ENCODE measurements at regions not wholly inside any gene's neighbourhood (a gene's known extent, or its start where the extent isn't known, plus 50 kb on each side); places are given as distances from the start of the nearest gene placed in this dataset.

DNA sequence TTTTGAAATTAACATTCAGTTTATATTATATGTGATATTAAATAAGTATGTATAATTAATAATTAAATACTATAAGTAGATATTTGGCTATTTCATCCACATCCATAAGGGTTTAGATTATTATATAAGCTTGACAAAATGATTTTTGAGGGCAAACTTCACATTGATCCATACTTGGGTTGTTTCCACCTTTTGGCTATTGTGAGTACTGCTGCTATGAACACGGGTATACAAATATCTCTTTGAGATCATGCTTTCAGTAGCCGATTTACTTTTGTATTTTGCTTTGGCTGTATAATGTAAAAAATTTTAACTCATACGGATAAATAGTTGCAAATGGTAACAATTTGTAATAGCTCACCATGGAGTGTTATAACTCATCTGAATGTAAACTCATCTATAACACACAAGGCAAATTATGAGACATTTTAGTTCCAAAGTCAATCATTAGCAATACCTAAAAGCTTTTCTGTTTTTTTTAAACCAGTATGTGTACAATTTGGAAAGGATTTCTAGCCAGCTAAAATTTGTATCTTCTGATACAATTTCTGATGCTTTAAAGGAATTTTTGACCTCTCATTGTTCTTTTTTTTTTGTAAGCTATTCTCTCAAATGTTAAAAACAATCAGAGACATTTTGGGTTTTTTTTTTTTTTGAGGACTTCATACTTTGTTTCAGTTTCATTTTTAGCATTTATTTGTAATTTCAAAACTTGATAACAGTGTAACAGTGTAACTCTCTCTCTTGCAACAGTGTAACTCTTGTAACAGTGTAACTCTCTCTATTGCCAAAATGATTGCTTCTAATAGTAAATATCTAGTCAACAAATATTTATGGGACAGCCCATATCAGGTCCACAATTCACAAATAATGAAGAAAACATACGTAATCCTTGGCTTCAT, 51.8 kb upstream of the ARX start:
- no peaks in the 10 kb centered on the region for H3K36me3 ChIP-seq (replicated peaks in 1 of 2; ENCODE audit: control insufficient read depth in 1 of 2, insufficient read depth in 2 of 2, low read length in 2 of 2)
- no peaks in the 10 kb centered on the region for H3K36me3 Mint-ChIP-seq
- H3K27ac Mint-ChIP-seq, result no peak overlapping the region
- no peaks in the 10 kb centered on the region for H3K79me2 ChIP-seq (ENCODE audit: insufficient read depth, low read length)
- TF ChIP-seq CTCF (IDR thresholded peaks at IDR 0.05), result no peak
- no peaks in the 10 kb centered on the region for H4K20me1 ChIP-seq (ENCODE audit: insufficient read depth, low read length)
- no peak overlapping the region for H3K27ac ChIP-seq (ENCODE audit: low read depth in 1 of 2, low read length in 2 of 2)
- H3K27me3 ChIP-seq (ENCODE audit: control insufficient read depth in 2 of 2, insufficient read depth in 2 of 2, low read length in 2 of 2), result no peaks in the 10 kb centered on the region
- H2AFZ ChIP-seq (ENCODE audit: insufficient read depth, low read depth, low read length, poor library complexity, severe bottlenecking), result no peak overlapping the region
- H3K9me3 ChIP-seq (replicated peaks in 1 of 2; ENCODE audit: control insufficient read depth in 1 of 2, insufficient read depth in 1 of 2, low read length in 2 of 2), result no peaks in the 10 kb centered on the region
- intact Hi-C loops (cut with micrococcal nuclease), result no loop called here
- no CpG with 5 or more reads among the region's 4 CpGs for WGBS (ENCODE audit: insufficient coverage)
- no peak overlapping the region for H3K4me2 ChIP-seq (replicated peaks; ENCODE audit: extremely low read depth, low read length, poor library complexity, severe bottlenecking)
- peaks cover 19% of the 10 kb centered on the region for H3K4me1 Mint-ChIP-seq
- H3K9ac ChIP-seq (ENCODE audit: insufficient read depth, low read length, poor library complexity, severe bottlenecking), result no peak overlapping the region
- no peak for DNase-seq
- H3K4me1 ChIP-seq (ENCODE audit: control insufficient read depth in 1 of 2, insufficient read depth in 2 of 2, low read length in 2 of 2), result no peaks in the 10 kb centered on the region
- H3K9me3 Mint-ChIP-seq, result peaks cover 0 to 5% (median 0%) of the 10 kb centered on the region in 7 donors
- no peak overlapping the region for H3K4me3 Mint-ChIP-seq
- peaks cover 0 to 1% (median 0%) of the 10 kb centered on the region in 3 donors for H3K27me3 Mint-ChIP-seq (ENCODE audit: low read depth in 3 of 3)
- no peak overlapping the region for H3K4me3 ChIP-seq (replicated peaks in 1 of 3; ENCODE audit: low read depth in 2 of 3, low read length in 3 of 3)

GRCh38 chrX:25066131-25066530, 50.4 kb upstream of the ARX start:
- H3K9ac ChIP-seq (ENCODE audit: insufficient read depth, low read length, poor library complexity, severe bottlenecking), result no peak overlapping the region
- no CpG with 5 or more reads among the region's 3 CpGs for WGBS (ENCODE audit: insufficient coverage)
- TF ChIP-seq CTCF (IDR thresholded peaks at IDR 0.05), result no peak

More at GRCh38 chrX:25066131-25066530, 50.4 kb upstream of the ARX start:
- H3K9me3 Mint-ChIP-seq, result peaks cover 0 to 5% (median 0%) of the 10 kb centered on the region in 7 donors
- intact Hi-C loops (cut with micrococcal nuclease), result no loop called here
- peaks cover 0 to 1% (median 0%) of the 10 kb centered on the region in 3 donors for H3K27me3 Mint-ChIP-seq (ENCODE audit: low read depth in 3 of 3)
- DNase-seq, result no peak
- H3K27ac Mint-ChIP-seq, result no peak overlapping the region
- no peaks in the 10 kb centered on the region for H3K36me3 Mint-ChIP-seq
- H3K4me1 Mint-ChIP-seq, result peaks cover 17% of the 10 kb centered on the region
- no peak overlapping the region for H3K27ac ChIP-seq (ENCODE audit: low read depth in 1 of 2, low read length in 2 of 2)
- no peaks in the 10 kb centered on the region for H3K4me1 ChIP-seq (ENCODE audit: control insufficient read depth in 1 of 2, insufficient read depth in 2 of 2, low read length in 2 of 2)
- H3K27me3 ChIP-seq (ENCODE audit: control insufficient read depth in 2 of 2, insufficient read depth in 2 of 2, low read length in 2 of 2), result no peaks in the 10 kb centered on the region
- no peak overlapping the region for H3K4me3 Mint-ChIP-seq
- H3K4me3 ChIP-seq (replicated peaks in 1 of 3; ENCODE audit: low read depth in 2 of 3, low read length in 3 of 3), result no peak overlapping the region
- no peaks in the 10 kb centered on the region for H3K9me3 ChIP-seq (replicated peaks in 1 of 2; ENCODE audit: control insufficient read depth in 1 of 2, insufficient read depth in 1 of 2, low read length in 2 of 2)
- no peaks in the 10 kb centered on the region for H4K20me1 ChIP-seq (ENCODE audit: insufficient read depth, low read length)
- no peaks in the 10 kb centered on the region for H3K36me3 ChIP-seq (replicated peaks in 1 of 2; ENCODE audit: control insufficient read depth in 1 of 2, insufficient read depth in 2 of 2, low read length in 2 of 2)
- H2AFZ ChIP-seq (ENCODE audit: insufficient read depth, low read depth, low read length, poor library complexity, severe bottlenecking), result no peak overlapping the region
- no peak overlapping the region for H3K4me2 ChIP-seq (replicated peaks; ENCODE audit: extremely low read depth, low read length, poor library complexity, severe bottlenecking)
- no peaks in the 10 kb centered on the region for H3K79me2 ChIP-seq (ENCODE audit: insufficient read depth, low read length)

Data from CD14-positive monocyte (primary cell).